ENCODE measurements at regions not wholly inside any gene's neighbourhood (a gene's known extent, or its start where the extent isn't known, plus 50 kb on each side); places are given as distances from the start of the nearest gene placed in this dataset.

DNA sequence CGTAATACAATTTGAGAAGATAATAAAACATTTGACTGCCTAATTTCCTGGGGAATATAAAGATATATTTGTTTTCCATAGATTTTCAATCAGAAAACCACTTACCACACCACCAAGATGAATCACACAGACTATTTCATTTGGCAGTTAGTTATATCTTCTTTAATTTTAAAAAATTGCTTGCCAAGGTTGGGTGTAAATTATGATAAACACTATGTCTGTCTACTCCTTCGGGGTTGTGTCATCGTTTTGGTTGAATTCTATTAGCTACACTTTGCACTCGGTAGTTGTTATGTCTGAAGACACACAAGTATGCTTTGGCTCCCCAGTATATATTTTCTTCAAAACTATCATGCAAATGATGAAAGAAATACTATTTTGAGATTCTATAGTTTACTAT lies 594.8 kb upstream of the SEMA3D start:
- Histone ChIP-seq H3K9me3 (ENCODE audit: insufficient read depth, low read depth, low read length) (no peaks in the 10 kb centered on the region; the same call in 1 of the 2 replicates), H3K79me2 (ENCODE audit: insufficient read depth, low read length) (no peaks in the 10 kb centered on the region), H3K9me2 (replicated peaks; ENCODE audit: low read depth, low read length) (no peaks in the 10 kb centered on the region), H3K4me2 (ENCODE audit: low read depth, low read length, poor library complexity, severe bottlenecking) (no peak overlapping the region), H3K4me3 (ENCODE audit: low read length, poor library complexity, severe bottlenecking) (no peak overlapping the region), H4K20me1 (ENCODE audit: insufficient read depth, low read length, poor library complexity, severe bottlenecking) (no peaks in the 10 kb centered on the region), H3F3A (ENCODE audit: low read depth) (no peaks in the 10 kb centered on the region), H2AFZ (ENCODE audit: low read length) (no peak overlapping the region), H3K4me1 (ENCODE audit: insufficient read depth, low read length, poor library complexity, severe bottlenecking) (no peaks in the 10 kb centered on the region), H3K9ac (ENCODE audit: low read depth, low read length, poor library complexity, severe bottlenecking) (no peak overlapping the region), H3K27me3 (ENCODE audit: insufficient read depth, low read length, poor library complexity, severe bottlenecking) (no peaks in the 10 kb centered on the region), H3K36me3 (ENCODE audit: insufficient read depth, low read length) (no peaks in the 10 kb centered on the region)
- no peak for TF ChIP-seq EZH2phosphoT487 (IDR thresholded peaks at IDR 0.05; ENCODE audit: borderline replicate concordance)
- TF ChIP-seq, protein P1, sequence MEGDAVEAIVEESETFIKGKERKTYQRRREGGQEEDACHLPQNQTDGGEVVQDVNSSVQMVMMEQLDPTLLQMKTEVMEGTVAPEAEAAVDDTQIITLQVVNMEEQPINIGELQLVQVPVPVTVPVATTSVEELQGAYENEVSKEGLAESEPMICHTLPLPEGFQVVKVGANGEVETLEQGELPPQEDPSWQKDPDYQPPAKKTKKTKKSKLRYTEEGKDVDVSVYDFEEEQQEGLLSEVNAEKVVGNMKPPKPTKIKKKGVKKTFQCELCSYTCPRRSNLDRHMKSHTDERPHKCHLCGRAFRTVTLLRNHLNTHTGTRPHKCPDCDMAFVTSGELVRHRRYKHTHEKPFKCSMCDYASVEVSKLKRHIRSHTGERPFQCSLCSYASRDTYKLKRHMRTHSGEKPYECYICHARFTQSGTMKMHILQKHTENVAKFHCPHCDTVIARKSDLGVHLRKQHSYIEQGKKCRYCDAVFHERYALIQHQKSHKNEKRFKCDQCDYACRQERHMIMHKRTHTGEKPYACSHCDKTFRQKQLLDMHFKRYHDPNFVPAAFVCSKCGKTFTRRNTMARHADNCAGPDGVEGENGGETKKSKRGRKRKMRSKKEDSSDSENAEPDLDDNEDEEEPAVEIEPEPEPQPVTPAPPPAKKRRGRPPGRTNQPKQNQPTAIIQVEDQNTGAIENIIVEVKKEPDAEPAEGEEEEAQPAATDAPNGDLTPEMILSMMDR (conservative IDR thresholded peaks at IDR 0.05; ENCODE audit: low read length), result no peak

DNA sequence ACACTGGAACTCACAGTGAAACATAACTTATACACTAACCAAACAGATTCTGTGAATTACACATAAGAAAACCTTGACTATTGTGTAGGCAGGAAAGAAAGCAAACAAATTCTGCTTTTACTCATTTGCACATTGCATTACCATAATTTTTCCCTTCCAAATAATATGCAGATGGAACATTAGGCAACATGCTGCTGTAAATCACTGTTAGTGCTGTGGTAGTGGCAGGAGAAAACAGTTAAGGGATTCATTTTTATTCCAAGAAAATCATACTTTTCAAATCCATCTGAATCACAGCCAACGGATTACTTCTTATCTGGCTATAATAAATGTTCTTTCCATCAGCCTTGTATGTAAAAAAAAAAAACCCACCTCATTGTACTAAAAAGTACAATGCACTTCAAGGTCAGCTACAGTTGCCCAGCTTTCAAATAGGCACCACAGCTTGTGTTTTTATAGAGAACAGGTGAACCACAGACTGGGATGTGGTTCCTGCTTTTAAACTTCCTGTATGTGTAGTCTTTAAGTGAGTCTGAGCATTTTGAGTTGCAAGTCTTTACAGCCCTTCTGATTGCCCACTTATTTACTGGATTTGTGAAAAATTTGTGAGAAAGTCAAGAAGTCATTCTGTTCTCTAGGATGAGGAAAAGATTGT lies 590.0 kb upstream of the SEMA3D start:
- Histone ChIP-seq H2AFZ (ENCODE audit: low read length) (no peak overlapping the region), H3K9ac (ENCODE audit: low read depth, low read length, poor library complexity, severe bottlenecking) (no peak overlapping the region), H3K4me2 (ENCODE audit: low read depth, low read length, poor library complexity, severe bottlenecking) (no peak overlapping the region), H3K4me1 (ENCODE audit: insufficient read depth, low read length, poor library complexity, severe bottlenecking) (no peaks in the 10 kb centered on the region), H3K36me3 (ENCODE audit: insufficient read depth, low read length) (no peaks in the 10 kb centered on the region), H3F3A (ENCODE audit: low read depth) (no peaks in the 10 kb centered on the region), H3K9me2 (replicated peaks; ENCODE audit: low read depth, low read length) (no peaks in the 10 kb centered on the region), H3K4me3 (ENCODE audit: low read length, poor library complexity, severe bottlenecking) (no peak overlapping the region), H4K20me1 (ENCODE audit: insufficient read depth, low read length, poor library complexity, severe bottlenecking) (no peaks in the 10 kb centered on the region), H3K9me3 (ENCODE audit: insufficient read depth, low read depth, low read length) (no peaks in the 10 kb centered on the region), H3K27me3 (ENCODE audit: insufficient read depth, low read length, poor library complexity, severe bottlenecking) (no peaks in the 10 kb centered on the region), H3K79me2 (ENCODE audit: insufficient read depth, low read length) (no peaks in the 10 kb centered on the region)
- TF ChIP-seq, protein P1 (conservative IDR thresholded peaks at IDR 0.05; ENCODE audit: low read length), result no peak
- no peak for TF ChIP-seq EZH2phosphoT487 (IDR thresholded peaks at IDR 0.05; ENCODE audit: borderline replicate concordance)

DNA sequence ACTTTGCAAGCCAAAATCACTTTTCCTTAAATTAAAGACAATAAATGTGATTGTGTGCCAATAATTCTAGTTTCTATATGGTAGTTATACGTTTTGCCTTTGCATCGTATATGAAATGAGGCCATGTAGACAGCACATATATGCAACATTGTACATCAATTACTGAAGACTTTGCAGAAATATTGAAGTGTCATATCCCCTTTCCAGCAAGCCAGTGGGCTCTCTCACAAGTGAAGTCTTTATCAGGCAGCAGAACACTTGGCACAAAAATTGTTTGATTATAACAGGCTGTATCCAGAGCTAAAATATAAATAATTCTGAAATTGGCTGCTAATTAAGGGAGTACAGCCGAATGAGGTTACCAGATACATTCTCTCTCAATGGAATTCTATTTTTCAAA lies 588.6 kb upstream of the SEMA3D start:
- H3K4me1 ChIP-seq (ENCODE audit: insufficient read depth, low read length, poor library complexity, severe bottlenecking), result no peaks in the 10 kb centered on the region
- no peaks in the 10 kb centered on the region for H4K20me1 ChIP-seq (ENCODE audit: insufficient read depth, low read length, poor library complexity, severe bottlenecking)
- no peaks in the 10 kb centered on the region for H3K9me2 ChIP-seq (replicated peaks; ENCODE audit: low read depth, low read length)
- no peak overlapping the region for H3K4me2 ChIP-seq (ENCODE audit: low read depth, low read length, poor library complexity, severe bottlenecking)
- no peaks in the 10 kb centered on the region for H3K9me3 ChIP-seq (ENCODE audit: insufficient read depth, low read depth, low read length)
- no peaks in the 10 kb centered on the region for H3K36me3 ChIP-seq (ENCODE audit: insufficient read depth, low read length)
- no peak overlapping the region for H3K9ac ChIP-seq (ENCODE audit: low read depth, low read length, poor library complexity, severe bottlenecking)
- no peak for TF ChIP-seq EZH2phosphoT487 (IDR thresholded peaks at IDR 0.05; ENCODE audit: borderline replicate concordance)
- TF ChIP-seq, protein P1 (conservative IDR thresholded peaks at IDR 0.05; ENCODE audit: low read length), result no peak
- no peaks in the 10 kb centered on the region for H3K79me2 ChIP-seq (ENCODE audit: insufficient read depth, low read length)
- no peak overlapping the region for H3K4me3 ChIP-seq (ENCODE audit: low read length, poor library complexity, severe bottlenecking)
- H3K27me3 ChIP-seq (ENCODE audit: insufficient read depth, low read length, poor library complexity, severe bottlenecking), result no peaks in the 10 kb centered on the region
- no peak overlapping the region for H2AFZ ChIP-seq (ENCODE audit: low read length)
- H3F3A ChIP-seq (ENCODE audit: low read depth), result no peaks in the 10 kb centered on the region

Measured in Loucy (cell line).